PC-3 (cell line): ENCODE measurements at regions not wholly inside any gene's neighbourhood (a gene's known extent, or its start where the extent isn't known, plus 50 kb on each side); places are given as distances from the start of the nearest gene placed in this dataset.

Experiments
- EZH2 ChIP-seq: fragments of 300-600 bp; sonication (generic); IDR thresholded peaks from one replicate; pipeline ENCODE4 v1.6.1; 2017; ENCODE audit warnings: antibody characterized with exemption, mild to moderate bottlenecking, low read length; ENCODE audit not compliant: unreplicated experiment
- TF ChIP-seq, protein P1 (sequence below): fragments of 300-600 bp; sonication (generic); conservative IDR thresholded peaks from 2 replicates; pipeline ENCODE4 v1.5.1; 2017; ENCODE audit warnings: antibody characterized with exemption, low read depth, mild to moderate bottlenecking, low read length

DNA sequence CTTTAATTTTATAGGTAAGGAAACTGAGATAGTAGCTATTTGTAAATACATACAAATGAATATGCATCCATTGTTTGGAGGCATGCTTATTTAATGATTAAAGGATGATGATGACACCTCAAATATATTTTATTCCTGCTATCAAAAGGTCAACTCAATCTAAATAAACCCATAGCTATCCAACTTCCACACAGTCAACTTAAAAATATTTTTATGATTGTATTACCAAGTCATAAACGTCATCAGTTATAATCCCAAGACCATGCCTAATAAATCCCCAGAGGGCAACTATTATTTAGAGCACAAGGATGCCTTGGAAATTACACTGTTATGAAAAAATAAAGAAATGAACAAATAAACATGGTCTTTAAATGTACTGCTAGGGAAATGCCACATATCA, 102.1 kb downstream of the MPP7 start:
- TF ChIP-seq, protein P1, sequence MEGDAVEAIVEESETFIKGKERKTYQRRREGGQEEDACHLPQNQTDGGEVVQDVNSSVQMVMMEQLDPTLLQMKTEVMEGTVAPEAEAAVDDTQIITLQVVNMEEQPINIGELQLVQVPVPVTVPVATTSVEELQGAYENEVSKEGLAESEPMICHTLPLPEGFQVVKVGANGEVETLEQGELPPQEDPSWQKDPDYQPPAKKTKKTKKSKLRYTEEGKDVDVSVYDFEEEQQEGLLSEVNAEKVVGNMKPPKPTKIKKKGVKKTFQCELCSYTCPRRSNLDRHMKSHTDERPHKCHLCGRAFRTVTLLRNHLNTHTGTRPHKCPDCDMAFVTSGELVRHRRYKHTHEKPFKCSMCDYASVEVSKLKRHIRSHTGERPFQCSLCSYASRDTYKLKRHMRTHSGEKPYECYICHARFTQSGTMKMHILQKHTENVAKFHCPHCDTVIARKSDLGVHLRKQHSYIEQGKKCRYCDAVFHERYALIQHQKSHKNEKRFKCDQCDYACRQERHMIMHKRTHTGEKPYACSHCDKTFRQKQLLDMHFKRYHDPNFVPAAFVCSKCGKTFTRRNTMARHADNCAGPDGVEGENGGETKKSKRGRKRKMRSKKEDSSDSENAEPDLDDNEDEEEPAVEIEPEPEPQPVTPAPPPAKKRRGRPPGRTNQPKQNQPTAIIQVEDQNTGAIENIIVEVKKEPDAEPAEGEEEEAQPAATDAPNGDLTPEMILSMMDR = no peak
- TF ChIP-seq EZH2 = no peak
